ENCODE measurements at regions not wholly inside any gene's neighbourhood (a gene's known extent, or its start where the extent isn't known, plus 50 kb on each side); places are given as distances from the start of the nearest gene placed in this dataset.

- Histone ChIP-seq H3K27ac (ENCODE audit: low read depth, low read length) (no peak overlapping the region), H3K4me3 (ENCODE audit: low read depth, low read length) (no peak overlapping the region), H3K36me3 (ENCODE audit: insufficient read depth, low read length) (no peaks in the 10 kb centered on the region), H3K79me2 (ENCODE audit: control insufficient read depth, insufficient read depth, low read length, unreplicated experiment) (no peaks in the 10 kb centered on the region), H3K27me3 (ENCODE audit: insufficient read depth, low read length) (peaks cover 5% of the 10 kb centered on the region; the same call in 1 of the 2 replicates), H2AFZ (ENCODE audit: low read length, unreplicated experiment) (no peak overlapping the region), H3K4me1 (ENCODE audit: control insufficient read depth, insufficient read depth, low read length, unreplicated experiment) (no peaks in the 10 kb centered on the region)
Measured at GRCh38 chr3:189053322-189053721, 118.4 kb upstream of the TPRG1 start.

- Histone ChIP-seq H3K79me2 (ENCODE audit: control insufficient read depth, insufficient read depth, low read length, unreplicated experiment) (no peaks in the 10 kb centered on the region), H3K27me3 (ENCODE audit: insufficient read depth, low read length) (no peaks in the 10 kb centered on the region; the same call in 1 of the 2 replicates), H2AFZ (ENCODE audit: low read length, unreplicated experiment) (no peak overlapping the region)
Measured at GRCh38 chr3:189056646-189057335, 115.0 kb upstream of the TPRG1 start.

GRCh38 chr3:189057369-189057768, 114.4 kb upstream of the TPRG1 start:
- Histone ChIP-seq H3K27me3 (ENCODE audit: insufficient read depth, low read length) (no peaks in the 10 kb centered on the region; the same call in 1 of the 2 replicates), H3K4me3 (ENCODE audit: low read depth, low read length) (no peak overlapping the region), H3K36me3 (ENCODE audit: insufficient read depth, low read length) (no peaks in the 10 kb centered on the region), H3K27ac (ENCODE audit: low read depth, low read length) (no peak overlapping the region), H3K79me2 (ENCODE audit: control insufficient read depth, insufficient read depth, low read length, unreplicated experiment) (no peaks in the 10 kb centered on the region), H2AFZ (ENCODE audit: low read length, unreplicated experiment) (no peak overlapping the region), H3K4me1 (ENCODE audit: control insufficient read depth, insufficient read depth, low read length, unreplicated experiment) (no peaks in the 10 kb centered on the region)

More at GRCh38 chr3:189056646-189057335, 115.0 kb upstream of the TPRG1 start:
- Histone ChIP-seq H3K27ac (ENCODE audit: low read depth, low read length) (no peak overlapping the region), H3K4me3 (ENCODE audit: low read depth, low read length) (no peak overlapping the region), H3K4me1 (ENCODE audit: control insufficient read depth, insufficient read depth, low read length, unreplicated experiment) (no peaks in the 10 kb centered on the region), H3K36me3 (ENCODE audit: insufficient read depth, low read length) (no peaks in the 10 kb centered on the region)

- H3K27ac ChIP-seq (ENCODE audit: low read depth, low read length) = no peak overlapping the region
- no peak overlapping the region for H3K4me3 ChIP-seq (ENCODE audit: low read depth, low read length)
- H2AFZ ChIP-seq (ENCODE audit: low read length, unreplicated experiment) = no peak overlapping the region
- no peaks in the 10 kb centered on the region for H3K36me3 ChIP-seq (ENCODE audit: insufficient read depth, low read length)
- H3K4me1 ChIP-seq (ENCODE audit: control insufficient read depth, insufficient read depth, low read length, unreplicated experiment) = no peaks in the 10 kb centered on the region
- no peaks in the 10 kb centered on the region for H3K79me2 ChIP-seq (ENCODE audit: control insufficient read depth, insufficient read depth, low read length, unreplicated experiment)
- H3K27me3 ChIP-seq (ENCODE audit: insufficient read depth, low read length) = no peaks in the 10 kb centered on the region; the same call in 1 of the 2 replicates
Measured at GRCh38 chr3:189058071-189058470, 113.7 kb upstream of the TPRG1 start.

GRCh38 chr3:189070965-189071364, 100.8 kb upstream of the TPRG1 start:
- no peaks in the 10 kb centered on the region for H3K4me1 ChIP-seq (ENCODE audit: control insufficient read depth, insufficient read depth, low read length, unreplicated experiment)
- H3K4me3 ChIP-seq (ENCODE audit: low read depth, low read length) = no peak overlapping the region
- no peak overlapping the region for H2AFZ ChIP-seq (ENCODE audit: low read length, unreplicated experiment)
- H3K79me2 ChIP-seq (ENCODE audit: control insufficient read depth, insufficient read depth, low read length, unreplicated experiment) = no peaks in the 10 kb centered on the region
- H3K36me3 ChIP-seq (ENCODE audit: insufficient read depth, low read length) = no peaks in the 10 kb centered on the region
- no peak overlapping the region for H3K27ac ChIP-seq (ENCODE audit: low read depth, low read length)
- no peaks in the 10 kb centered on the region for H3K27me3 ChIP-seq (ENCODE audit: insufficient read depth, low read length)

- no peaks in the 10 kb centered on the region for H3K27me3 ChIP-seq (ENCODE audit: insufficient read depth, low read length)
- H3K36me3 ChIP-seq (ENCODE audit: insufficient read depth, low read length) = no peaks in the 10 kb centered on the region
- no peak overlapping the region for H3K27ac ChIP-seq (ENCODE audit: low read depth, low read length)
- no peak overlapping the region for H2AFZ ChIP-seq (ENCODE audit: low read length, unreplicated experiment)
- no peaks in the 10 kb centered on the region for H3K79me2 ChIP-seq (ENCODE audit: control insufficient read depth, insufficient read depth, low read length, unreplicated experiment)
- H3K4me1 ChIP-seq (ENCODE audit: control insufficient read depth, insufficient read depth, low read length, unreplicated experiment) = no peaks in the 10 kb centered on the region
- no peak overlapping the region for H3K4me3 ChIP-seq (ENCODE audit: low read depth, low read length)
Measured at GRCh38 chr3:189071446-189071845, 100.3 kb upstream of the TPRG1 start.

- Histone ChIP-seq H3K27me3 (ENCODE audit: insufficient read depth, low read length) (peaks cover 27% of the 10 kb centered on the region; the same call in 1 of the 2 replicates), H3K36me3 (ENCODE audit: insufficient read depth, low read length) (no peaks in the 10 kb centered on the region), H3K4me3 (ENCODE audit: low read depth, low read length) (no peak overlapping the region), H2AFZ (ENCODE audit: low read length, unreplicated experiment) (no peak overlapping the region), H3K27ac (ENCODE audit: low read depth, low read length) (no peak overlapping the region), H3K4me1 (ENCODE audit: control insufficient read depth, insufficient read depth, low read length, unreplicated experiment) (no peaks in the 10 kb centered on the region), H3K79me2 (ENCODE audit: control insufficient read depth, insufficient read depth, low read length, unreplicated experiment) (no peaks in the 10 kb centered on the region)
Measured at GRCh38 chr3:189076449-189076848, 95.3 kb upstream of the TPRG1 start.

- H3K4me1 ChIP-seq (ENCODE audit: control insufficient read depth, insufficient read depth, low read length, unreplicated experiment) = no peaks in the 10 kb centered on the region
Measured at GRCh38 chr3:189080745-189081144, 91.0 kb upstream of the TPRG1 start.

GRCh38 chr3:189082666-189083427, 88.9 kb upstream of the TPRG1 start:
- no peak overlapping the region for H3K4me3 ChIP-seq (ENCODE audit: low read depth, low read length)

More at GRCh38 chr3:189080745-189081144, 91.0 kb upstream of the TPRG1 start:
- no peak overlapping the region for H2AFZ ChIP-seq (ENCODE audit: low read length, unreplicated experiment)
- no peaks in the 10 kb centered on the region for H3K79me2 ChIP-seq (ENCODE audit: control insufficient read depth, insufficient read depth, low read length, unreplicated experiment)
- no peak overlapping the region for H3K27ac ChIP-seq (ENCODE audit: low read depth, low read length)
- H3K36me3 ChIP-seq (ENCODE audit: insufficient read depth, low read length) = no peaks in the 10 kb centered on the region
- H3K4me3 ChIP-seq (ENCODE audit: low read depth, low read length) = no peak overlapping the region
- peaks cover 27% of the 10 kb centered on the region; the same call in 1 of the 2 replicates for H3K27me3 ChIP-seq (ENCODE audit: insufficient read depth, low read length)

GRCh38 chr3:189084620-189085019, 87.2 kb upstream of the TPRG1 start:
- H3K79me2 ChIP-seq (ENCODE audit: control insufficient read depth, insufficient read depth, low read length, unreplicated experiment) = no peaks in the 10 kb centered on the region
- no peak overlapping the region for H3K4me3 ChIP-seq (ENCODE audit: low read depth, low read length)
- no peak overlapping the region for H2AFZ ChIP-seq (ENCODE audit: low read length, unreplicated experiment)
- H3K36me3 ChIP-seq (ENCODE audit: insufficient read depth, low read length) = no peaks in the 10 kb centered on the region
- H3K27me3 ChIP-seq (ENCODE audit: insufficient read depth, low read length) = peaks cover 13% of the 10 kb centered on the region; the same call in 1 of the 2 replicates
- H3K27ac ChIP-seq (ENCODE audit: low read depth, low read length) = no peak overlapping the region
- H3K4me1 ChIP-seq (ENCODE audit: control insufficient read depth, insufficient read depth, low read length, unreplicated experiment) = no peaks in the 10 kb centered on the region

More at GRCh38 chr3:189082666-189083427, 88.9 kb upstream of the TPRG1 start:
- Histone ChIP-seq H3K36me3 (ENCODE audit: insufficient read depth, low read length) (no peaks in the 10 kb centered on the region), H2AFZ (ENCODE audit: low read length, unreplicated experiment) (no peak overlapping the region), H3K27ac (ENCODE audit: low read depth, low read length) (no peak overlapping the region), H3K27me3 (ENCODE audit: insufficient read depth, low read length) (peaks cover 18% of the 10 kb centered on the region; the same call in 1 of the 2 replicates), H3K4me1 (ENCODE audit: control insufficient read depth, insufficient read depth, low read length, unreplicated experiment) (no peaks in the 10 kb centered on the region), H3K79me2 (ENCODE audit: control insufficient read depth, insufficient read depth, low read length, unreplicated experiment) (no peaks in the 10 kb centered on the region)
